ENCODE measurements at regions not wholly inside any gene's neighbourhood (a gene's known extent, or its start where the extent isn't known, plus 50 kb on each side); places are given as distances from the start of the nearest gene placed in this dataset.

- no peak overlapping the region for H3K14ac ChIP-seq (ENCODE audit: insufficient read length)
- H2BK120ac ChIP-seq (replicated peaks; ENCODE audit: low read depth, low read length), result no peak overlapping the region
- no peaks in the 10 kb centered on the region for H3K79me2 ChIP-seq (ENCODE audit: control insufficient read depth in 1 of 2, insufficient read depth in 2 of 2, low read length in 2 of 2)
- H4K8ac ChIP-seq (ENCODE audit: extremely low read depth, insufficient read depth, low read length), result no peak overlapping the region
- no peak overlapping the region for H3K4me2 ChIP-seq (ENCODE audit: insufficient read depth in 1 of 2, low read depth in 2 of 2, low read length in 2 of 2)
- H3K4me3 ChIP-seq (ENCODE audit: extremely low read depth in 1 of 4, insufficient read depth in 2 of 4, low read depth in 3 of 4, low read length in 4 of 4), result no peak overlapping the region
- no peaks in the 10 kb centered on the region for H3K27me3 ChIP-seq (replicated peaks in 1 of 4; ENCODE audit: control insufficient read depth in 3 of 4, extremely low read depth in 1 of 4, insufficient read depth in 3 of 4, low read length in 3 of 4)
- H4K5ac ChIP-seq (ENCODE audit: insufficient read length, low read depth, low read length), result no peak overlapping the region
- no peak overlapping the region for H2BK15ac ChIP-seq (ENCODE audit: low read length)
- WGBS, 2 experiments (ENCODE audit: extremely low coverage in 1 of 2, insufficient coverage in 1 of 2, insufficient read length in 1 of 2, insufficient replicate concordance in 2 of 2, low coverage in 1 of 2, low lambda C conversion rate in 2 of 2, missing lambda C conversion rate in 1 of 2), result 87% methylated on average over 1 of the region's 1 CpG; no CpG with 5 or more reads in 1 of the 2 experiments
- H3K23ac ChIP-seq (ENCODE audit: insufficient read length), result no peak overlapping the region
- no peak overlapping the region for H3K4ac ChIP-seq (replicated peaks; ENCODE audit: insufficient read length, low read depth, low read length)
- ChIA-PET POLR2A (ENCODE audit: partially characterized antibody) (no interaction called here), CTCF (ENCODE audit: partially characterized antibody) (interaction anchor here (0.7 to 1.4 kb wide), 5 partner anchors 8 to 967 kb away, joined by 3 to 6 read pairs (median 3); no protein-coding TSS in a partner anchor)
- FAIRE-seq (no peak), DNase-seq (ENCODE audit: low read depth in 1 of 2, low spot score in 2 of 2) (no peak)
- no peak overlapping the region for H2BK20ac ChIP-seq (ENCODE audit: low read length)
- H2AFZ ChIP-seq (ENCODE audit: low read length), result no peak overlapping the region
- H4K91ac ChIP-seq (replicated peaks; ENCODE audit: insufficient read length, low read length), result no peak overlapping the region
- TF ChIP-seq TCF12 (IDR thresholded peaks at IDR 0.05; ENCODE audit: low read depth, low read length) (no peak), RAD21 (IDR thresholded peaks at IDR 0.05 in 1 of 2, conservative IDR thresholded peaks at IDR 0.05 in 1 of 2; ENCODE audit: low read depth in 2 of 2, low read length in 2 of 2) (peak in 1 of 2 experiments; percentile 33; a peak in 2 of 4 replicates), JUND (IDR thresholded peaks at IDR 0.05; ENCODE audit: low read length) (no peak), BCL11A (IDR thresholded peaks at IDR 0.05; ENCODE audit: low read depth in 2 of 2, low read length in 2 of 2) (no peak), CTCF (IDR thresholded peaks at IDR 0.05; ENCODE audit: control extremely low read depth in 1 of 3, insufficient read depth in 1 of 3, low read depth in 1 of 3, low read length in 3 of 3) (peak in 1 of 3 experiments; percentile 4; a peak in 2 of 4 replicates), CEBPB (IDR thresholded peaks at IDR 0.05; ENCODE audit: low read depth, low read length) (no peak), SP4 (IDR thresholded peaks at IDR 0.05; ENCODE audit: low read length) (no peak), CHD1 (IDR thresholded peaks at IDR 0.05; ENCODE audit: low read depth, low read length) (no peak), SIRT6 (IDR thresholded peaks at IDR 0.05; ENCODE audit: low read length) (no peak), ZNF274 (IDR thresholded peaks at IDR 0.05; ENCODE audit: borderline replicate concordance, extremely low read depth, low read length) (no peak)
- no peak overlapping the region for H2BK12ac ChIP-seq (ENCODE audit: low read depth, low read length)
- H3K9ac ChIP-seq (replicated peaks in 1 of 4; ENCODE audit: extremely low read depth in 1 of 4, low read depth in 3 of 4, low read length in 3 of 4), result no peak overlapping the region
- H2AK5ac ChIP-seq (ENCODE audit: low read depth, low read length), result no peak overlapping the region
- H3K56ac ChIP-seq (replicated peaks; ENCODE audit: insufficient read length, low read depth, low read length), result no peak overlapping the region
- no peaks in the 10 kb centered on the region for H3K9me3 ChIP-seq (ENCODE audit: insufficient read depth in 2 of 2, low read depth in 1 of 2, low read length in 1 of 2)
- no peak overlapping the region for H3K27ac ChIP-seq (ENCODE audit: low read depth, low read length)
- no peak overlapping the region for H3K18ac ChIP-seq (ENCODE audit: extremely low read depth, low read length)
- no peak overlapping the region for H2BK5ac ChIP-seq (ENCODE audit: low read depth, low read length)
- H3K4me1 ChIP-seq (replicated peaks in 1 of 4; ENCODE audit: control insufficient read depth in 3 of 4, insufficient read depth in 4 of 4, low read length in 3 of 4), result no peaks in the 10 kb centered on the region
- no peaks in the 10 kb centered on the region for H3K79me1 ChIP-seq (ENCODE audit: low read depth, low read length)
- no peaks in the 10 kb centered on the region for H3K23me2 ChIP-seq (ENCODE audit: low read depth, low read length)
- no peaks in the 10 kb centered on the region for H3K36me3 ChIP-seq (ENCODE audit: control insufficient read depth in 2 of 4, insufficient read depth in 4 of 4, low read length in 3 of 4)
- H4K20me1 ChIP-seq (replicated peaks in 1 of 2; ENCODE audit: control insufficient read depth in 1 of 2, insufficient read depth in 2 of 2, low read length in 2 of 2), result no peaks in the 10 kb centered on the region
Measured at GRCh38 chr4:162461952-162462351, 298.2 kb upstream of the FSTL5 start.

Measured in H1 (cell line).